Left lung (tissue), 4 donors: ENCODE measurements at regions not wholly inside any gene's neighbourhood (a gene's known extent, or its start where the extent isn't known, plus 50 kb on each side); places are given as distances from the start of the nearest gene placed in this dataset.
A peak's percentile ranks its signal among the peaks of the same experiment; 100 is the strongest.

ENCODE experiments used
- ATAC-seq: fragments of 200-7000 bp; cut with Tn5 transposase; one replicate; pipeline ENCODE4 v1.9.1; 2020; ENCODE audit warnings: moderate library complexity
- DNase-seq, 4 donors: peaks; one replicate each; pipeline ENCODE4 v3.0.0-alpha.2; 2013 to 2020
- H3K27ac ChIP-seq, 2 donors: fragments of 200-600 bp; sonication (generic) in 1 of 2; one replicate each; pipeline versions ENCODE4 v1.5.0 to v1.8.0; 2020 to 2021
- H3K27me3 ChIP-seq, 2 donors: fragments of 200-600 bp; sonication (generic) in 1 of 2; one replicate each; pipeline versions ENCODE4 v1.5.0 to v1.8.0; 2020 to 2021
- H3K36me3 ChIP-seq, 2 donors: fragments of 200-600 bp; sonication (generic) in 1 of 2; one replicate each; pipeline versions ENCODE4 v1.5.0 to v1.8.0; 2020 to 2021
- H3K4me1 ChIP-seq, 2 donors: fragments of 200-600 bp; one replicate each; pipeline ENCODE4 v1.8.0; 2021
- H3K4me3 ChIP-seq, 2 donors: fragments of 200-600 bp; sonication (generic) in 1 of 2; one replicate each; pipeline versions ENCODE4 v1.5.0 to v1.8.0; 2020 to 2021; ENCODE audit warnings: mild to moderate bottlenecking in 1 of 2
- H3K9me3 ChIP-seq, 2 donors: fragments of 200-600 bp; sonication (generic) in 1 of 2; one replicate each; pipeline versions ENCODE4 v1.5.0 to v1.8.0; 2020 to 2021
- intact Hi-C, 2 donors: fragments of 100-400 bp; cut with DNase I; formaldehyde crosslinking; loops; one replicate each; pipeline versions ENCODE4 v1.11.2 to v1.14.2; 2022
- TF ChIP-seq, protein P1 (sequence below), 2 donors: fragments of 200-600 bp; sonication (generic) in 1 of 2; IDR thresholded peaks; one replicate each; pipeline versions ENCODE4 v1.5.0 to v1.8.0; 2021; ENCODE audit warnings: antibody characterized with exemption in 2 of 2
- donor health status: DM: no; HTN: yes; CAD: no.
- donor health status: DM: no; HTN: no; CAD: no.

GRCh38 chr9:115250621-115251032 is 132.7 kb upstream of the TNC start:
- peak; percentile 60 for ATAC-seq

GRCh38 chr9:115254287-115255180 is 136.6 kb upstream of the TNC start:
- TF ChIP-seq, protein P1, sequence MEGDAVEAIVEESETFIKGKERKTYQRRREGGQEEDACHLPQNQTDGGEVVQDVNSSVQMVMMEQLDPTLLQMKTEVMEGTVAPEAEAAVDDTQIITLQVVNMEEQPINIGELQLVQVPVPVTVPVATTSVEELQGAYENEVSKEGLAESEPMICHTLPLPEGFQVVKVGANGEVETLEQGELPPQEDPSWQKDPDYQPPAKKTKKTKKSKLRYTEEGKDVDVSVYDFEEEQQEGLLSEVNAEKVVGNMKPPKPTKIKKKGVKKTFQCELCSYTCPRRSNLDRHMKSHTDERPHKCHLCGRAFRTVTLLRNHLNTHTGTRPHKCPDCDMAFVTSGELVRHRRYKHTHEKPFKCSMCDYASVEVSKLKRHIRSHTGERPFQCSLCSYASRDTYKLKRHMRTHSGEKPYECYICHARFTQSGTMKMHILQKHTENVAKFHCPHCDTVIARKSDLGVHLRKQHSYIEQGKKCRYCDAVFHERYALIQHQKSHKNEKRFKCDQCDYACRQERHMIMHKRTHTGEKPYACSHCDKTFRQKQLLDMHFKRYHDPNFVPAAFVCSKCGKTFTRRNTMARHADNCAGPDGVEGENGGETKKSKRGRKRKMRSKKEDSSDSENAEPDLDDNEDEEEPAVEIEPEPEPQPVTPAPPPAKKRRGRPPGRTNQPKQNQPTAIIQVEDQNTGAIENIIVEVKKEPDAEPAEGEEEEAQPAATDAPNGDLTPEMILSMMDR (IDR thresholded peaks at IDR 0.05): no peak
- H3K27me3 ChIP-seq: no peaks in the 10 kb centered on the region
- DNase-seq (peak in 2 of 4 donors; percentile 56 to 78), ATAC-seq (no peak)
- H3K4me1 ChIP-seq: no peaks in the 10 kb centered on the region
- no peak overlapping the region for H3K4me3 ChIP-seq
- intact Hi-C loops: no loop called here
- H3K9me3 ChIP-seq: peaks cover 0 to 5% of the 10 kb centered on the region in 2 donors
- H3K36me3 ChIP-seq: no peaks in the 10 kb centered on the region
- no peak overlapping the region for H3K27ac ChIP-seq

More at GRCh38 chr9:115250621-115251032, 132.7 kb upstream of the TNC start:
- TF ChIP-seq, protein P1 (IDR thresholded peaks at IDR 0.05): no peak
- intact Hi-C loops: no loop called here
- Histone ChIP-seq H3K27ac (no peak overlapping the region), H3K9me3 (peaks cover 0 to 5% of the 10 kb centered on the region in 2 donors), H3K27me3 (no peaks in the 10 kb centered on the region), H3K4me3 (no peak overlapping the region), H3K36me3 (no peaks in the 10 kb centered on the region), H3K4me1 (no peaks in the 10 kb centered on the region)
- DNase-seq: peak in 2 of 4 donors; percentile 87 to 94

DNA sequence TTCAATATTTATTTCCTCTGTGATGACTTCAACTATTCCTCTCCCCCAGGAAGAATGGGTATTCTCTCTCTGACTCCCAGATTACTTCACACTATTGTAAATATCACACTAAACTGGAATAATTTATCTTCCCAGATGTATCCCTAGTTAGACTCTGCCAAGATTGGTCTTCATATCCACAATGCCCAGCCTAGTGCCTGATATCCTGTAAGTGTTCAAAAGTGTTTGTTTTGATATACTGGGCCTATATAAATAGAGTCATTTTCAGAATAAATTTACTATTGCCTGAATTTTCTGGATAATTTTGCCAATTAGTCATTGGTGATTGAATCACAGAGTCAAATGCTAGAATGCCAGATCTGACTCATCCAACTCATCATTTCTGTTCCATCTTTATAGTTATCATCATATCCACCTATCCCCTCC is 143.7 kb upstream of the TNC start:
- H3K27me3 ChIP-seq: no peaks in the 10 kb centered on the region
- no peaks in the 10 kb centered on the region for H3K36me3 ChIP-seq
- H3K27ac ChIP-seq: no peak overlapping the region
- H3K9me3 ChIP-seq: no peaks in the 10 kb centered on the region
- DNase-seq (no peak), ATAC-seq (no peak)
- TF ChIP-seq, protein P1 (IDR thresholded peaks at IDR 0.05): no peak
- H3K4me1 ChIP-seq: peaks cover 0 to 13% of the 10 kb centered on the region in 2 donors
- intact Hi-C loops: no loop called here
- H3K4me3 ChIP-seq: no peak overlapping the region

- ATAC-seq: peak; percentile 78
- no peaks in the 10 kb centered on the region for H3K27me3 ChIP-seq
- peaks cover 0 to 13% of the 10 kb centered on the region in 2 donors for H3K4me1 ChIP-seq
- TF ChIP-seq, protein P1 (IDR thresholded peaks at IDR 0.05): no peak
- DNase-seq: peak; percentile 62 to 81 (median 73)
- H3K27ac ChIP-seq: peak overlapping the region in 1 of 2 donors; percentile 16
- no peaks in the 10 kb centered on the region for H3K36me3 ChIP-seq
- H3K9me3 ChIP-seq: no peaks in the 10 kb centered on the region
- H3K4me3 ChIP-seq: no peak overlapping the region
- intact Hi-C loops: no loop called here
Measured at GRCh38 chr9:115262477-115262876, 144.5 kb upstream of the TNC start.

- Histone ChIP-seq H3K27me3 (no peaks in the 10 kb centered on the region), H3K4me3 (no peak overlapping the region), H3K9me3 (no peaks in the 10 kb centered on the region), H3K4me1 (peaks cover 0 to 13% of the 10 kb centered on the region in 2 donors), H3K36me3 (no peaks in the 10 kb centered on the region), H3K27ac (no peak overlapping the region)
- intact Hi-C loops: no loop called here
- no peak for ATAC-seq
- DNase-seq: no peak
- TF ChIP-seq, protein P1 (IDR thresholded peaks at IDR 0.05): no peak
Measured at GRCh38 chr9:115262952-115263351, 145.0 kb upstream of the TNC start.
